HG02840 (cell line): ENCODE measurements at regions not wholly inside any gene's neighbourhood (a gene's known extent, or its start where the extent isn't known, plus 50 kb on each side); places are given as distances from the start of the nearest gene placed in this dataset.

ENCODE experiments used
- ATAC-seq: cut with Tn5 transposase; IDR thresholded peaks from one replicate; pipeline ENCODE4 v1.9.1; 2021; ENCODE audit warnings: mild to moderate bottlenecking, moderate library complexity, moderate number of reproducible peaks; ENCODE audit not compliant: unreplicated experiment, low FRiP score

DNA sequence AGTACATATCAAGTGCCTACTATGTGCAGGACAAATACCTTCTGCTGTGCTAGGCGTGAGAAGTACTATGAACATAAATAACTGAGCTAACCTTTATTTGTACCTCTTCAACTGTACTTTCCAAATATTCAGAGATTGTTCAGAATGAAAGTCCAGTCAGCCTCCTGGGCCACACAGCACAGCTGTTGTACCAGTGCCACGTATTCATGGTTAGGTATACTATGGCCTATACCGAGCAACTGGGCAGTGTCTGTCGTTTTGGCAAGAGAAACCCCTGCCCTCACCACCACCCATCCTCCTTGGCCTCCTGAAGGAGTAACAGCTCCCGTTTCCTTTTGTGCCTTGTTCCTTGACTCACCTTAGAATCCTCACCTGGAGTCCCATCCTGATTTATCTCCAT is 53.0 kb downstream of the RASSF10 start:
- no peak for ATAC-seq

DNA sequence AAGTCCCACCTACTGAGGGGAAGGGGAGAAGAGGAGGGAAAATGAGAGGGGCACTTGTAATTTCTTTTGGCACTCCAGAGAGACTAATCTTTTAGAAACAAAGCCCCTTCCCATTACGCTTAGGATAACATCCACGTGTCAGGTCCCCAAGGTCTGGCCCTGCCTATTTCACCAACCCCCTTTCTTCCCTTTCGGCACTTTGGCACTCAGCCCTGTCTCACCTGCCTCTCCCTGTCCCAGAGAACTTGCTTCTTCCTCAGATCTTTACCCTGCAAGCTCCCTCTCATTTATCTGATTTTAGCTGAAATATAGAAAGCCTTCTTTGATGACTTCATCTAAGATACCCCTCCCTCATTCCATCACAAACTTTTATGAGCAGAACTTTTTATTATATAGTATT is 55.5 kb downstream of the RASSF10 start:
- no peak for ATAC-seq

DNA sequence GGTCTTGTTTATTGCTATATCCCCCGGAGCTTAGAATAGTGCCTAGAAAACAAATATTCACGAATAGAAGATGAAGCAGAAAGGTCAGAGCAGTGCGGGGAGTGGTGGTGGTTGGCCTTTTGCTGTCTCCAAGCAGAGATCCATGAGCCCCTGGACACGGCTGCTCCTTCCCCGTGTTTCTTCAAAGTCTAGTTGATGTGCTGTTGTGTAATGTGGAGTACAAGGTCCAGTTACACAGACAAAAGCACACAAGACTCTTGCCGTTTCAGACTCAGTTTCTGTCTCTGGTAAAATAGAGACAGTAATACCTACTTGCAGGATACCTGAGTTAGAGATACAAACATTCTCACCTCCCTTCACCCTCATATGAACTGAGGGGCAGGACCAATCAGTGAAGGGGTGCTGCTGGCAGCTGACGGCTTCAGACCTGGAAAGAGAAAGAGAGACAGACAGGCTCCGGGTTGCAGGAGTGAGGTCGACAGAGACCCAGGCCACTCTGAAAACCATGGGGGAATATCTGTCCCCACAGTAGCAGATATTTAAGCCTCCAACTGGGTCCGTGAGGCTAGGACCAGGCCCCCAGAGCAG is 56.2 kb downstream of the RASSF10 start:
- ATAC-seq: no peak

DNA sequence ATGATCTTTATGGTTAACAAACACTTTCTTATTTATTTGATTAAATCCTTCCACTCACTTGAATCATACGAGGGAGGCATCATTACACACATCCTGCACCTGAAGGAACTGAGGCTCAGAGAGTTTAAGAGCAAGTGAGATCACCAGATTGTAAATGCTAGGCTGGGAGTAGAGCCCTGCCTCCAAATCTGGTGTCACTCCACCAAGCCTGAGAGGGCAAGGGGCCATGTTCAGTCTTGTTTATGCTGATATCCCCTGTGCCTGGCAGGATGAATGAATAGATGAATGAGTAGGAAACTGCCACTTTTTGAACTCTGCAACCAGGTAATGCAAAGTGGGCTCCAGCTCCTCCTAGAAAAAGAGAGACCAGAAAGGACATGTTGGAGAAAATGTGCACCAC is 59.1 kb downstream of the RASSF10 start:
- ATAC-seq: no peak

DNA sequence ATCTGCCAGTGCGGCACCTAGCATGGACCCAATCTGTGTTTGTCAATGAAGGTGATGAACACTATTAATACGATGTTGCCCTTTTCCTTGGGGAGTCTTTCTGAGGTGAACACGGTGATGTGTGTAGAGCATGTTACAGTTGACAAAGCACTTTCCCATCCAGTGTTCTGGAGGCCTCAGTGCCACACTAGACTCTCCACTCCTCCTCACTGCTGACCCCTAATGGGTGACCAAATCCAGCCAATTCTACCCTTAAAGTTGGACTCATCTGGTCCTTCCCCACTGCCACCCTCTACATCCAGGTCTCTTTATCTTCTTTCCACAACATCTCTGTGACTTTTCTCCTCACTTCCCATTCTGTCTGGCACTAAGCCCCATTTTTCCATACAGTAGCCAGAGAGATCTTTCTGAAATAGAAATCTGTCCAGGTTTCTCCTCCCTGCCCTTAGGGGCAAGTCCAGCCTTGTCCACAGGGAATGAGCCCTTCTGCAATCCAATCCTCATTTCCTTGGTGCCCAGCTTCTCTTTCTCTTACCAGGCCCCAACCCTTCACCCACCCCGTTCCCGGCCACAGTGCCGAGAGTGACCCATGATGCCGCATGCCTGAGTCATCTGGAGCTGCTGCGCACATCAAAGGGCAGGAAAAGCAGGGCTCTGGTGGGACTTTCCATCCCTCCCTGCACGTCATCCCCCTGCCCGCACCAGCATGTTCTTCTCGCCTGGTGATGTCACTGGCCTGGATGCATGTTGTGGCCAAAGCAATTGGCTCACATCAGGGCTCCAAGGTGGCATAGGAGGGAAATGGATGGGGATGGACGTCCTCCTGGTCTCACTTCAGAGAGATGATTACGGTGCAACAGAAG is 64.2 kb downstream of the RASSF10 start:
- ATAC-seq: no peak

DNA sequence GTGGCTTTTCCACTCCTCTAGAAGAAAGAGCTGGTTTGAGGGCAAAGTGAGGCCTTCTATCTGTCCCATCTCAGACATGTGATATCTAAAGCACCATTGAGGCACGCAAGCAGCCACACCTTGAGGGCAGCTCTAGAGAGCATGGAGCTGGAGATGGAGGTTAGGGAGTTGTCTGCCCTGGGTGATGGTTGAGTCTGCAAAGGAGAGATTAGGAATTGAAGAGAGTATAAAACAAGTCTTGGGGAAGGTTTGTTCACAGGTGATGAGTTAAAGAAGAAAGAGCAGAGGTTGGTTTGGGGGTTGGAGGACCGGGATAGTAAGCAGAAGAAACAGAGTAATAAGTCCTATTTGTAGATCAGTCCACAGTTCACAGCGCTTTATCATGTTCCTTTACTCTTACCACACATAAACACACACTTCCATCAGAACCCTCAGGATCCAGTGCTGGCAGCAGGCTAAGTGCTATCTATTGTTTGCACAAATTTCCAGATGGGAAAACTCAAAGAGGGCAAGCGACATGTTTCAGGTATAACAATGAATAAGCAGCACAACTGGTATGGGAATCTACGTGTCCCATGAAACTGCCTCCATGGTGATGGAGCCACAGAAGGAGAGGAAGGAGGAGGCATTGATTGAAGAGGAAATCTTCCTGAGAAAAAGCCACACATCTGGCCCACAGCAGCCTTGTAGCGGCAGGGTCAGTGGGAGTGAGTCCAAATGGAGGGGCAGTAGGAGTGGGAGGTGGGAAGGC is 65.8 kb downstream of the RASSF10 start:
- ATAC-seq: no peak

DNA sequence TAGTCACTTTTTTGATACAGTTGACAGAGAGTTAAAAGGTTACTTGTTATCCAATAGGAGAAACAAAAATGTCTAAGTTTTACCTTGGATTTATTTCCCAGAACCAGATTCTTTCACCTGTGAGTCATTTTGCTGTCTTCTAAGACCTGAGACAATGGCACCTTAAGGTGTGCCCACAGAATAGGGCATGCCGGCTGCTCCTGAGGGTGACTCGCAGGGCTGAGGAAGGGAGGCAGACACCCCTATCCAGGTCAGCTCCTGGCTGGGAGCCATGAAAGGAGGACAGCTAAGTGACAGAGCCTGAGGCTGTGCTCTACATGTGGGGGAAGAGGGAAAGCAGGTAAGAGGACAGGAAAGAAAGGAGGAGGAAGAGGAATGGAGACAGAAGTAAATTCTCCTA is 67.8 kb downstream of the RASSF10 start:
- no peak for ATAC-seq

DNA sequence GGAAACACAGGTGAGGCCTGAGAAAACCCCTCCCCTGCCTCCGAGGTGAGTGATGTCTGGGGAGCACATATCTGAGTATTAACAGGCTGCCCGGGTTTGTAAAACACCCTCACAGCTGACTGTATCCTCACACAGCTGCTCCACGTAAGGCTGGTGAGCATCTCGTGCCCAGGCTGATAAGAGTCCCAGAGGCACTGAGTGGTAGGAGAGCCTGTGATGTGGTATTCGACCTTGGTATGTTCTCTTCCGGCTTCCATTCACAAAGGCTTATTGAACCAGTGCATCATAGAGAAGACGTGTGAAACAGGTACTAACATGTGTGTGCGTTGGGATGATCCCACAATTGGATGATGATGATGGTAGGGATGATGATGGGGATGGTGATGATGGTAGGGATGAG is 71.7 kb downstream of the RASSF10 start:
- ATAC-seq: no peak

DNA sequence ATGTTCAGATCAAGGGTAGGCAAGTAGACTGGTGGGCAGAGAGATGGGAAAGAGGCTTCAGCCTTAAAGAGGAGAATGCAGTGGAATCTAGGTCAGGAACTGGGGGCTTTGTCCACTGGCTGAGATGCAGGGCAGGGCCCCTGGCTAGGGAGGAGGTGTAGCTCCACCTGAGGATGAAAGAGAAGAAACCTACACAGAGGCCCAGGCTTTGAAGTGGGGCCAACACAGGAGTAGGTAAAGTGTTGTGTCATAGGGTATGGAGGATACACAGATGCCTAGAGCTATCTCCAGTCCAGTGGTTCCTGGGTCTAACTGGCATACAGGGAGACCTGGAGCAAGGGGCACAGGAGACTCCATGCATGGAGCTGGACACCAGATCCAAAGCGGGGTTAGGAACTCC is 73.5 kb downstream of the RASSF10 start:
- no peak for ATAC-seq

DNA sequence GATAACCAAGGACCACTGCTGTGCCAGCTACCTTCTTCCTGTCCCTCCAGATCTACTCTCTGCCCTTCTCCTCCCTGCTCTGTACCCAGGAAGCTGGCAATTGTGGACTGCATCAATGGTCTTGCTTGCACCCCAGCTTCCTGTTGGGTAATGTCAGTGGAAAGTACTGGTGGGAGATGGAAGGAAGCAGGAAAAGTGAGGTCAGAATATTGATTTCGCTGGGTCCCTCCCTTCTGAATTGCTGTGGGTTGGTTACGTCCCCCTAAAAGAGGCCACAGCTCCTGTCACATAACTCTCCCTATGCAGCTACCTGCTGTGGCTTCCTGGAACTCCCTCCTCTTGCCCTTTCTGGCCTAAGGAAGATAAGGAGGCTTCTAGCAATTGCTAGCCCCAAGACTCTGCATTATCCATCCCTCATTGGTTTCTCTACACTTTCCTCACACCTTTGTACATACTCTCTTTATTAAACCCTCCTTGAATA is 81.2 kb downstream of the RASSF10 start:
- ATAC-seq: no peak

DNA sequence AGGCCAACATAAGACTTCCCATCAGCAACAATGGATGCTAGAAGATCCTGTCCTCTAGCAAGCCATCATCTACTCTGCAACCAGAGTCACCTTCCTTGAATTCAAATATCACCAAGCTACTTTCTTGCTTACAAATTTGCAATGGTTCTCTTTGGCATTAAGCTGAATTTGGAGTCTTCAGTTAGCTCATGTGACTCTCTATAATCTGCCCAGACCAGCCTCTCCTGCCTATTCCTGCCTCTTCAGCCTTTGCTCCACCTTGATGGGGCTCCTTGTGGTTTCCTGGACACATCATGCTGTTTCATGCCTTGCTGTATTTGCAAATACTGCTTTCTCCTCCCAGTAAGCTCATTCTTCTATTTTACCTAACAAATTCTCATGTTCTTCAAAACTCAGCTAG is 82.3 kb downstream of the RASSF10 start:
- ATAC-seq: no peak

DNA sequence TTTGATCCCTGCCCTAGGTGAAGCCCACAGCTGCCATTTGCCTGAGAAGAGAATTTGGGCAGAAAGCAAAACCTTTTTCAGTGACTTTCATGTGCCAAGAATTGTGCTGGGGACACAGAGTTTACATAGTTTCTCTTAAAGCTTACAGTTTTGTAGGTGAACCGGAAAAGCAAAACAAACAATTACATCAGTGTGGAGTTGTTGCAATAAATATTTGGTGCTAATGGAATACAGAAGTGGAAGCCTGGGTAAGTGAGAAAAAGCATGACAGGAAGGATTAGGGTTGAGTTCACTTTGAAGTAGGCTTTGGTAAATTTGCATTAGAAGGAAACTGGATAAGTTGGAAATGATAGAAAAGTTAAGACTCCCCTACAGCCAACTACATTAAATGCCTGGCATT is 82.7 kb downstream of the RASSF10 start:
- no peak for ATAC-seq

DNA sequence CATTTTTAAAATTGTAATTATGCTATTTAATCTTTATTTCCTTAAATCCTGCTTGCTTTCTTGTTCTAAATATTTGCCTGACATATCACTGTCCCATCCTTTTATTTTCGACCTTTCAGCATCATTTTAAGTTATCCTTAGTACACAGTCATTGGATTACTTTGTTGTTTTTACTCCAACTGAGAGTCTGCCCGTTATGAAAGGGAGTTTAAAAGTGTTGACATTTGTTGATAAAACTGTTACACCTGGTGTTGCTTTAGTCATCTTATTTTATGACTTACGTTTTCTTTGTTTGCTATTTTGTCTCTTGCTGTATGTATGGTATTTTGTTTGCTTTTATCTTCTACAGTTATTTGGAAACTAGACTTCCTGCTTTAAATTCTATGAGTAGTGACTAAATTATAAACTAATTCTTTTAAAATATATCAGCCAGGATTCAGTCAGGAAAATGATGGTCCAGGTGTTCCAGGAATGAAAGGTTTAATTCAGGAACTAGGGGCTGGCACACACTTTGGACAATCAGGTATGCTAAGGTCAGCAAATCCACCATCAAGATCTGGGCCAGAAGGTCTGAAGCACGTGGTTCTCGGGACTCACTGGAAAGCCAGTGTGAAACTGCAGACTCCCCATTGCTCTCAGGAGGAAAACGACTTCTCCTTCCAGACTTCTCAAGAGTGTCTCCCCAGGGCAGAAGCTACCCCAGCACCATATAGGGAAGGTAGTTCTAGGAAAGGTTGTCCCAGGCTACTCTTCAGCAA is 86.0 kb downstream of the RASSF10 start:
- no peak for ATAC-seq

DNA sequence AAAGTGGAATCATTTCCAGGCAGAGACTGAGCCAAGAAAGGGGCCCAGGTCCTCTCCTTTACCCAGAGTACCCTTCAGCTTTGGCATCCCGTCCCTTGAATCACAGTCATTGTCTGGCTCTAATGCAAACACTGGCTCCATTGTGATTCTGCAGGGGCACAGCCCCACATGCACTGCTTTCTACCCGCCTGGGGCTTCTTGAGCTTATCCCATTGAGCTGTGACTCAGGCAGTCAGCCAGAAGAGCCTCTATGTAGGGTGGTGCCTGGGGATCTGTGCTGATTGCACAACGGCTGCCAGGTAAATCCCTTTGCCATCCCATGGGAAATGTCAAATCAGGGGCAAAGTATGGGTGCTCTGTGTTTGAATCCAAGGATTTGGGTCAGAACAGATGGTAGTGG is 88.9 kb downstream of the RASSF10 start:
- no peak for ATAC-seq

DNA sequence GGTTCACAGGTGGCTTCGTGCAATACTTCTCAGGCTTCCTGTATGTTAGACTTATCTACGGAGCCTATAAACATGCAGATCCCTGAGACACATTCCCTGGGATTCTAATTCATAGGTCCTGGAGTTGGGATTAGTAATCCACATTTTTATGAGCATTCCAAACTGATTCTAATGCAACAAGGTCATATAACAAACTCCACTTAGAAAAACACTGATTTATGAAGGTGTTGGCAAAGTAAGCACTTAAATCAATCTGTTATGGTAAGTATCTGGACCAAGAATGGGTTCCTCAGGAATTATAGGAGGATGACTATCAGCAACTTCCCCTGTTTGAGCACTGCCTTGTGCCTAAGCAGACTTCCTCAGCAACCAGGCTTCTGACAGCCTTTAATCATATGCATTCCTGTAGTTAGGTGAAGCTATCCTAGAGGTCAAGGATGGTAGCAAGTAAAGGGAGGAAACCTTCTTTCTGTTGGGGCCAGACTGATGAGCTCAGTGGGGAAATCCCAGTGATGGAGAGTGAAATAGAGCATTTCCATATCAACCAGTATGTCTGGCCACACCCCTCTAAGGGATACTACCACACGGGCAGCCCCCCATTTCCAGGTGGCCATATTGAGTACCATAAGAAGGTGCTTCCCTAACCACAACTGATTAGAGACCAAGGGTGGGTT is 89.6 kb downstream of the RASSF10 start:
- no peak for ATAC-seq

DNA sequence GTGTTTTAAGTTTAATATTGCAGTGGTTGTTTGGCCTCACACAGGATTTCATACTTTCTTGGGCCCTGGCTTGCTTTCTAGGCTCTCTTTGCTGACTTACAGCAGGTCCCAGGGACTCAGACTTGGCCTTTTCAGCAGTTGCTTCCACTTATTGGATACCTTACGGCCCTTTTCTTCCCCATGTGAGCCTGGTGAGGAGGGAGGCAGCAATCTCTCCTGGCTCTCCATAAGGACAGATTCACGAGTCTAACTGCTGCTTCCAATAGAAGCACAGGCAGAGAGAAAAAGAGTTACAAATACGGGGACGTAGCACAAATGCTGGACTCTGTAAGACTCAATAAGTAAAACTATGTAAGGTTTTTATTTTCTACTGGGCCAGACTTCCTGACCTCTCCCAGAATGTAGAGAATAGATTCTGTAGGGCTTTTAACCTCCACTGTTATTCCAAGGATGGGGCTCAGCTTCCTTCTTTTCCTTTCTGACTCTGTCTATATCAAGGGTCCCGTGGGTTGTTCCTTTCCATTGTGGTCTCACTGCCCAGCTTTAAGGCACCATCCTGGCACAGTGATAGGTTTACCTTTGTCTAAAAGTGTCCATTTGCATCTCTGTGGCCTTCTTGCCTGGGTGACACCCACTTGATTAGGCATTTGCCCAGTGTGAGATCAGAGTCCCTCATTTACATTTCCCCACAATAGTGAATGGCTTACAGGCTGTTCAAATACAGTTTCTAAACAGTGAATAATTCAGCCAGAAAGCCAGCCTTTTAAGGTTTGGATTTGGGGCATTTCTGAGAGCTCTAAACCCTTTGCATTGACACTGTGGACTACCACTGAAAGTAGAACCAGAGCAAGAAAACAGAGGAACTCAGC is 92.8 kb downstream of the RASSF10 start:
- no peak for ATAC-seq

DNA sequence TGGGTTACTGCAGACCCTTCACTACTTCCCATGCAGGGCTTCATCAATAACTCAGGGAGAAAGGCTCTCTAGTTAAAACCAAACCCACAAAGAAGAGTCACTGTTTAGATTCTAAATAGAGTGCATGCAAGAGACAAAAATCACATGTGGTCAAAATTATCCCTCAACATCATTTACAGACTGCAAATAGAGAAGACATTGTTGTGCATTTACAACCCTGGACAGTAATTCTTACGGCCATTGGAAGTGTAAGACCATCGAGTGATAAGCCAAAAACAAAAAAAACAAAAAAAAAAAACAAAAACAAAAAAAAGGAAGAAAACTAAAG is 93.4 kb downstream of the RASSF10 start:
- ATAC-seq: no peak

DNA sequence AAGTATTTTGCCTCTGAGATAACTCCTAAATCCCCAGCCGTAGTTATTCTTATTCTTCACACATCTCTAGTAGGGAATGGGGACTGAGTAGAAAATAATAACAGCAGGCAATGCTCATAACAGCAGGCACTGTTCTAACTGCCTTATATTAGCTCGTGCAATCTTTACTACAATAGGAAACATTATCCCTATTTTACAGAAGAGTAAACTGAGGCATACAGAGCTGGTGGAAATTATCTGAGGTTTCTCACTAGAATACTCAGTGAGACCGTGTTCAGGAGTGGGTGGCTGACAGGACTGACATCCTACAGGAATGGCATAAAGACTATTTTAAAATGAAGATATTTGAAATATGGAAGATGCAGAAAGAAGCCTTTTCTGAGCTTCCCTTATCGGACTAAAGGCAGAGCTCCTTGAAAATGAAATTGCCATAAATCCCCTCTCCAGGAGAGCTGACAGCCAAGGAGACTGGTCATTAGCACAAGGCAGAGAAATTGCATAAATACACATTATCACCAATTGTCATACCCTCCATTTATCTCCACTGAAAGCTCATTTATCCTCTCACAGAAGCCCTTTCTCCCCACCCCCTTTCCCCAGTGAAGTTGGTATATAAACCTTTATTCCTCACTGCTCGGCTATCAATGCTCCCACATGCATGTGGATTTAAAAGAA is 93.9 kb downstream of the RASSF10 start:
- ATAC-seq: no peak
